CD4-positive, alpha-beta T cell (primary cell): ENCODE measurements at regions not wholly inside any gene's neighbourhood (a gene's known extent, or its start where the extent isn't known, plus 50 kb on each side); places are given as distances from the start of the nearest gene placed in this dataset.

Experiments
- ATAC-seq: fragments of 200-7000 bp; cut with Tn5 transposase; one replicate; pipeline ENCODE4 v1.10.0; 2022; ENCODE audit warnings: mild to moderate bottlenecking; ENCODE audit not compliant: poor library complexity
- CTCF ChIA-PET: fragments of 350-600 bp; sonication (Branson Sonifier 250); formaldehyde crosslinking; loops from one replicate; lab custom pipeline; 2021; ENCODE audit warnings: antibody characterized with exemption, inconsistent platforms; lab: Charles Lee
- POLR2A ChIA-PET: fragments of 350-600 bp; sonication (Branson Sonifier 250); formaldehyde crosslinking; loops from one replicate; lab custom pipeline; 2021; ENCODE audit warnings: antibody characterized with exemption, inconsistent platforms; lab: Charles Lee
- DNase-seq, 14 experiments: peaks; one replicate each; pipeline ENCODE4 v3.0.0-alpha.2; 2013 to 2020; ENCODE audit warnings: mixed read lengths in 2 of 14
- H3K27ac ChIP-seq, 2 donors: one replicate each; pipeline versions ENCODE4 v1.5.1 to v1.7.0; 2013; ENCODE audit warnings: low read length in 2 of 2, low read depth in 1 of 2, mild to moderate bottlenecking in 1 of 2
- H3K27me3 ChIP-seq, 2 experiments: 1 replicate in 1 of 2; 2 replicates in 1 of 2; pipeline versions ENCODE4 v1.6.1 to v1.7.0; 2013; ENCODE audit warnings: low read length in 2 of 2, control low read depth in 1 of 2, mild to moderate bottlenecking in 1 of 2, moderate library complexity in 1 of 2; ENCODE audit not compliant: insufficient read depth in 2 of 2, control insufficient read depth in 1 of 2
- H3K36me3 ChIP-seq: one replicate; pipeline ENCODE4 v1.6.1; 2013; ENCODE audit warnings: low read length, control low read depth; ENCODE audit not compliant: insufficient read depth
- H3K4me1 ChIP-seq: one replicate; pipeline ENCODE4 v1.6.1; 2013; ENCODE audit warnings: low read length, control low read depth; ENCODE audit not compliant: insufficient read depth
- H3K4me3 ChIP-seq: one replicate; pipeline ENCODE4 v1.5.1; 2013; ENCODE audit warnings: mild to moderate bottlenecking, low read length, moderate library complexity
- H3K9me3 ChIP-seq, 2 experiments: 1 replicate in 1 of 2; 2 replicates in 1 of 2; pipeline versions ENCODE4 v1.6.1 to v1.7.0; 2013; ENCODE audit warnings: low read length in 2 of 2, mild to moderate bottlenecking in 2 of 2, control low read depth in 1 of 2, moderate library complexity in 1 of 2; ENCODE audit not compliant: control insufficient read depth in 1 of 2, insufficient read depth in 1 of 2
- H3K27ac Mint-ChIP-seq: one replicate; pipeline ENCODE4 v1.8.0; 2020; ENCODE audit warnings: mixed read lengths
- H3K27me3 Mint-ChIP-seq: one replicate; pipeline ENCODE4 v1.8.0; 2021; ENCODE audit warnings: mixed read lengths
- H3K36me3 Mint-ChIP-seq: one replicate; pipeline ENCODE4 v1.8.0; 2021; ENCODE audit warnings: low read depth, mixed read lengths
- H3K4me1 Mint-ChIP-seq: one replicate; pipeline ENCODE4 v1.8.0; 2021; ENCODE audit warnings: low read depth, mixed read lengths
- H3K4me3 Mint-ChIP-seq: one replicate; pipeline ENCODE4 v1.8.0; 2020; ENCODE audit warnings: mild to moderate bottlenecking, mixed read lengths
- H3K9me3 Mint-ChIP-seq: one replicate; pipeline ENCODE4 v1.8.0; 2020; ENCODE audit warnings: mixed read lengths
- CTCF ChIP-seq: fragments of 200-600 bp; IDR thresholded peaks from one replicate; pipeline ENCODE4 v1.8.0; 2022; ENCODE audit warnings: antibody characterized with exemption, mild to moderate bottlenecking
- intact Hi-C, 2 experiments: fragments of 100-400 bp; cut with DNase I in 1 of 2; cut with micrococcal nuclease in 1 of 2; formaldehyde crosslinking; loops; one replicate each; pipeline versions ENCODE4 v1.15.1 to v1.9.0; 2023 to 2025; cut with DNase I, micrococcal nuclease

- no peak for ATAC-seq
- CTCF ChIA-PET = no interaction called here
- H3K4me1 Mint-ChIP-seq = no peaks in the 10 kb centered on the region
These were observed 396.1 kb upstream of the CCNG1 start for GRCh38 chr5:163041254-163041653.

GRCh38 chr5:163079618-163080017 lies 357.8 kb upstream of the CCNG1 start:
- Histone ChIP-seq H3K4me3 (no peak overlapping the region), H3K27ac (no peak overlapping the region), H3K36me3 (no peaks in the 10 kb centered on the region), H3K27me3 (no peaks in the 10 kb centered on the region), H3K4me1 (no peaks in the 10 kb centered on the region), H3K9me3 (peaks cover 0 to 4% of the 10 kb centered on the region in 2 experiments)
- Mint-ChIP-seq H3K4me3 (no peak overlapping the region), H3K9me3 (peaks cover 22% of the 10 kb centered on the region), H3K36me3 (no peaks in the 10 kb centered on the region), H3K4me1 (no peaks in the 10 kb centered on the region), H3K27me3 (no peaks in the 10 kb centered on the region), H3K27ac (no peak overlapping the region)
- ATAC-seq (no peak), DNase-seq (no peak)
- CTCF ChIA-PET = no interaction called here
- no peak for TF ChIP-seq CTCF
- POLR2A ChIA-PET = no interaction called here
- intact Hi-C loops = no loop called here

More at GRCh38 chr5:163041254-163041653, 396.1 kb upstream of the CCNG1 start:
- intact Hi-C loops = no loop called here
- no peak overlapping the region for H3K4me3 Mint-ChIP-seq
- no peak overlapping the region for H3K27ac ChIP-seq
- H3K4me3 ChIP-seq = no peak overlapping the region
- no peaks in the 10 kb centered on the region for H3K27me3 Mint-ChIP-seq
- H3K36me3 Mint-ChIP-seq = no peaks in the 10 kb centered on the region
- POLR2A ChIA-PET = no interaction called here
- no peaks in the 10 kb centered on the region for H3K4me1 ChIP-seq
- no peaks in the 10 kb centered on the region for H3K36me3 ChIP-seq
- no peaks in the 10 kb centered on the region for H3K27me3 ChIP-seq
- H3K9me3 ChIP-seq = peaks cover 0 to 3% of the 10 kb centered on the region in 2 experiments
- no peak for TF ChIP-seq CTCF
- no peak for DNase-seq
- peaks cover 16% of the 10 kb centered on the region for H3K9me3 Mint-ChIP-seq
- no peak overlapping the region for H3K27ac Mint-ChIP-seq

- TF ChIP-seq CTCF = no peak
- CTCF ChIA-PET = no interaction called here
- no peaks in the 10 kb centered on the region for H3K4me1 Mint-ChIP-seq
These were observed 348.2 kb upstream of the CCNG1 start for GRCh38 chr5:163089230-163089629.

More at GRCh38 chr5:163089230-163089629, 348.2 kb upstream of the CCNG1 start:
- DNase-seq = no peak
- H3K27ac Mint-ChIP-seq = no peak overlapping the region
- no peaks in the 10 kb centered on the region for H3K4me1 ChIP-seq
- intact Hi-C loops = no loop called here
- H3K27me3 Mint-ChIP-seq = no peaks in the 10 kb centered on the region
- no peak overlapping the region for H3K4me3 ChIP-seq
- no peak overlapping the region for H3K27ac ChIP-seq
- H3K4me3 Mint-ChIP-seq = no peak overlapping the region
- POLR2A ChIA-PET = no interaction called here
- H3K27me3 ChIP-seq = no peaks in the 10 kb centered on the region
- H3K9me3 Mint-ChIP-seq = peaks cover 6% of the 10 kb centered on the region
- H3K36me3 ChIP-seq = no peaks in the 10 kb centered on the region
- no peaks in the 10 kb centered on the region for H3K36me3 Mint-ChIP-seq
- ATAC-seq = no peak
- H3K9me3 ChIP-seq = peaks cover 0 to 4% of the 10 kb centered on the region in 2 experiments
